ENCODE measurements at regions not wholly inside any gene's neighbourhood (a gene's known extent, or its start where the extent isn't known, plus 50 kb on each side); places are given as distances from the start of the nearest gene placed in this dataset.

DNA sequence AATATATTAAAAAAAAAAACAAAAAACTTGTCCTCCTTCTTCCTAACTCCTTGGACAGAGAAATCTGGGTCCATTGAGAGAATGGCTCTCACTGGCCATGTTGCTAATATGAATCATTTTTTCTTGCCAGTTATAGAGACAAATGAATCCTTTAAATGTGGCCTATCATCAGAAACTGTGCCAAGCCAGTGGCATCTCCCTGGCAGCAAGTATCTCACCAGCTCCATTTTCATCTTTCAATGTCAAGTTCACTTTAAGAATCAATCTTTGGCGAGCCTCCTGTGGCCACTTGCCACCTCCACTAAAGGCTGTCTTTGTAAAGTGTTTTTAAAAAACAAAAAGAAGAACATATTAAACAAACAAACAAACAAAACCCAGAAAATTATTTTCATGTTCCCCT lies 202.5 kb downstream of the TUSC7 start:
- DNase-seq, result no peak
- intact Hi-C loops (cut with DNase I), result no loop called here

DNA sequence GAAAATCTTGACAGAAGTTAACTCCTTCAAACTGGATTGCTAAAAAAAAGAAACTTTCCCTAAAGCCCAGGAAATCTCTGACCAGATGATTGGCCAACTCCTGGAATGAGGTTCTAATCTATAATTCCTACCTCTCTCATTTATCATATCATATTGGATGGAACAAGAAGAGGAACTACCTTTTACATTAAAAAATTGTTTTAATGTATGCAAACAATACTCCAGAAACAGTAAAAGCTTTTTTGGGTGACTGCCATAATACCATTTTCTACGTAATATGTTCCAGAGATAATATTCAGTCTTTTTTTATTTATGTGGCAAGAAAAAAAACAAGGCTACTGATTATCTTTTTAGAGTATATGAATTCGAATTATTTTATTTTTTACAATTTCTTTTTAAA lies 204.4 kb downstream of the TUSC7 start:
- no peak for DNase-seq
- intact Hi-C loops (cut with DNase I), result no loop called here

DNA sequence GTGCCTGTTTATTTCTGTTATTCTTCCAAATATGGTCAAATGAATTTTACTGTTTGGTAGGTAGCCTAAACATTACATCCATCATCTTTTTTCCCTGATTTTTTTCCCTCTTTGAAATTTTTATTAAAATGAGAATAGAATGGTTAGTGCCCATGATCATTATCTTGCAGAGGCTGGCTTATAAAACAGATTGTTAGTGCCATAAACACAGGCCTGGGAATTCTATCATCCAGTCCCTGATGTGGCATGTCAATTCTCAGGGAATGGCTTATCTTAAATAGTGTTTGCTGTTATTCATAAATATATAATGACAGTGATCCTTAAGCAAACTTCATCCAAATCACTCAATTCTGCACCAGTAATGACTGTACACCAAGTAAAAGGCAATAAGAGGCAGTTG lies 207.3 kb downstream of the TUSC7 start:
- DNase-seq, result no peak
- intact Hi-C loops (cut with DNase I), result no loop called here

DNA sequence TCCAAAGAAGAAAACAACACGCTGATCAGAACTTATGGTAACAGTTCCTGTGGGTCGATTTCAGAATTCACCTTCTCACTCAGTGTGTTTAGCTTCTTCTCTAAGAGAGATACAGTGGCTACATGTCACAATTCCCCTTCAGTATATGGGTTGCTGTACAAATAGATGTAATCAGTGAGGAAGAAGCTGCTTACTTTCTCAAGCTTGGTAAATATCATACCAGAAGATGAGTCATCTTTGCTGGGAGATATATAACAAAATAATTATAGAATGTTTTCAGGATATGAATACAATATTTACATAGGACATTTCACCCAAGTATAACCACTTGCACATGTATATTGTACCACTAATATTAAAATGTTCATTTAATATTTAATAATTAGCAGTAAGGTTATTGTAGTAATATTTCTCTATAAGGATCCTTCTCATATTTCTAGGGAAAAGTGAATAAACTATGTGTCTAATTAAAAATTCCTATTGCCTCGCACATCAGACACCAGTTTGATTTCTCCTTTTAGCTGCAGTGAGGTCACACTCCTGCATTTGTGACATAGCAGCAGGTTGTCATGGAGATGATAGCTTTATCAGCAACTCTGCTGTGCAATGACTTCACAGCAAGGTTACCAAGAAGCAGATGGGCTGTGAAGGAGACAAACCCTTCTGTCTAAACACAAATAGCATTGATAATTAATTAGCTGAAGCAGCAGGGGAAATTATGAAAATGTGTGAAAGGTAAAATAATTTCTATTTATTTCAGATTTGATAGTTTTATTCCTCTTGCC lies 211.4 kb downstream of the TUSC7 start:
- intact Hi-C loops (cut with DNase I), result no loop called here
- no peak for DNase-seq

DNA sequence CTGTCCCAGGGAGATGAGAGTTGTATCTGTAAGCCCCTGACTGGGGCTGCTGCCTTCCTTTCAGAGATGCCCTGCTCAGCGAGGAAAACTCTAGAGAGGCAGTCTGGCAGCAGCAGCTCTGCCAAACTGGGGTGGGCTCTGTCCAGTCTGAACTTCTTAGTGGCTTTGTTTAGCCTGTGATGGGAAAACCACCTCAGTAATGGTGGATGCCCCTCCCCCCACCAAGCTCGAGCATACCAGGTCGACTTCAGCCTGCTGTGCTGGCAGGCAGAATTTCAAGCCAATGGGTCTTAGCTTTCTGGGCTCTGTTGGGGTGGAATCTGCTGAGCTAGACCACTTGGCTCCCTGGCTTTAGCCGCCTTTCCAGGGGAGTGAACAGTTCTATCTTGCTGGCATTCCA lies 218.3 kb downstream of the TUSC7 start:
- intact Hi-C loops (cut with DNase I), result no loop called here
- DNase-seq, result no peak

DNA sequence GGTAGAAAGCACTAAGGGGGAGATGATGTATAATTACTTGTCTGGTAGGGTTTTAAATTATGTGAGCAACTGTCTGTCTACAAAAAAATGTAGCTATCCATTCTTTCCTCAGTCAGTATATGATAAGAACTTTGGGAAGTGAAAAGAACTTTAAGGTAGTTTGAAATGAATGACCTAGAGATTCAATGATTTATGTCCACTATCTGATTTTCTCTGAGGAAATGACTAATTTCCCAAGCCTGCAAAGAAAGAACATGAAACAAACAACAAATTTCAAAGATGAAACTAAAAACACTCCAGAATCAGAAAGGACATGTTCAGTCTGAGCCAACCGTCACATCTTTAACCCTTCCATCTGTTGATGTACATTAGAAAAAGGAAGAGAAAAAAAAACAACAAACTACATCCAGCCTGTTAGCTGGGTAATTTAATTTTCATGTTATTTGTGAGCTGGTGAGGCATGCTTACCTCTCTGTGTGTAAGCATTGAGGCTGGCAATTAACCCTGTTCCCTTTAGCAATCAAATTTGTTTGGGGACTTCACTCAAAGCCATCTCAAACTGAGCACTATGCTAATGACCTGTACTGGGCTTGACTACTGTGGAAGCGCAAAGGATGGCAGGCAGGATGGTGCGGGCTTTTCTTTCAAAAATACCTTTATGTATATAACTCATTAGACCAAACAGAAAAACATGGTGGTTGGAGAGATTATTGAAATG lies 220.1 kb downstream of the TUSC7 start:
- no peak for DNase-seq

DNA sequence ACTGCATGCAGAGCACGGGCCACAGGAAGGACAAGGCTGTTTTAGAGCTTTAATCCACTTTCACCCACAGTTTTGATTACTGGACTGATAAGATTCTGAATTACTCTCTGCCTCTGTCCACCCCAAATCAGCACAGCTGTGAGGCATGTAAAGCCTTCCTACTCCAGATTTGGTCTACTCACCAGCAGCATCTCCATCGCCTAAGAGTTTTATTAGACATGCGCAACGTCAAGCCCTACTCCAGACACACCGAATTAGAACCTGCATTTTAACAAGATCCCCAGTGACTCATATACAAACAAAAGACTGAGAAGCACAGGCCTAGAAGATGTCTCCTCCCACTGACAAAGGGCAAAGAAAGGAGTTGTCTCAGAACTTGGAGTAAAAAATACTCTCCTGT lies 221.2 kb downstream of the TUSC7 start:
- intact Hi-C loops (cut with DNase I), result no loop called here
- no peak for DNase-seq

More for the DNA sequence above, 220.1 kb downstream of the TUSC7 start:
- intact Hi-C loops (cut with DNase I), result no loop called here

DNA sequence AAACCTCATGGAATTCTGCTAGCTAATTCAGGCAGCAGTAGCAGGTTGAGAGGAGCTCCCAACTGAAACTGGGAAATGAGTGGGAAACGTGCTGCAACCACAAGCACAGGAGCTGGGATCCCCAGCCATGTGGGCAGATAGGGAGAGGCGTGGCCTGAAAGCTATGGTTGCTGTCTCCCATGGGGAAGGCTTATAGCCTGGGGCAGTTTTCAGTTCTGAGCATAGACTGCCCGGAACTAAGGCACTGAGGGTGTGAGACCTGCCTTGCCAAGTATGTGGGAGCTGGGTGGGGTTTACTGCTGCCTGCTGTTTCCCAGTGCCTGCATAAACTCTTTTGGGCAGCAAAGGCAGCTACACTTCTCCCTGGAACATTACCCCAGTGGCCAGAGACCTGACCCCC lies 229.5 kb downstream of the TUSC7 start:
- intact Hi-C loops (cut with DNase I), result no loop called here
- DNase-seq, result no peak

DNA sequence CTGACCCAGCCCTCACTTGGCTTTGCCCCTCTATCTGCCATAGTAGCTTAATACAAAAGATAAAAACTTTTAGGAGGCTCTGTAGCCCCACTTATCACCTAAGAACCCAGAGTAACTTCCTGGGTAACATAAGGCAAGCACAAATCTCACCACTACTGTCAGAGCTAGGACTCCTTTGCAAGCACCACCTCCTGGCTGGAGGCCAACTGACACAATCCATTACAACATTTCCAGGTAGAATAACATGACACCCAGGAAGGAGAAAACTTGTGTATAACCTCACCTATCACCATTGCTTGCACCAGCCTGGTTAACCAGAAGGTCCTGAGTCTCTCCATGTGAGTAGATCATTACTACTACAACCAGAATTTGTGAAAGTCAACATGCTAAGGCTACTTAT lies 230.0 kb downstream of the TUSC7 start:
- no peak for DNase-seq
- intact Hi-C loops (cut with DNase I), result no loop called here

DNA sequence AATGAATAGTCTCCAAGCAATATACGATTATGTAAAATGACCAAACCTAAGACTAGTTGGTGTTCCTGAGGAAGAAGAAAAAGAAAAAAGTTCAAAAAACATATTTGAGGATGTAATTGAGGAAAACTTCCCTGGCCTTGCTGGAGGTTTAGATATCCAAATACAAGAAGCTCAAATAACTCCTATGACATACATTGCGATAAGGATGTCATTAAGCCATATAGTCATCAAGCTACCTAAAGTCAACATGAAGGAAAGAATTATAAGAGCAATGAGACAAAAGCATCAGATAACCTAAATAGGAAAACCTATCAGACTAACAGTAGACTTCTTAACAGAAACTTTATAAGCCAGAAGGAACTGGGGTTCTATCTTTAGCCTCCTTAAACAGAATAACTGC lies 231.1 kb downstream of the TUSC7 start:
- DNase-seq, result no peak
- intact Hi-C loops (cut with DNase I), result no loop called here

DNA sequence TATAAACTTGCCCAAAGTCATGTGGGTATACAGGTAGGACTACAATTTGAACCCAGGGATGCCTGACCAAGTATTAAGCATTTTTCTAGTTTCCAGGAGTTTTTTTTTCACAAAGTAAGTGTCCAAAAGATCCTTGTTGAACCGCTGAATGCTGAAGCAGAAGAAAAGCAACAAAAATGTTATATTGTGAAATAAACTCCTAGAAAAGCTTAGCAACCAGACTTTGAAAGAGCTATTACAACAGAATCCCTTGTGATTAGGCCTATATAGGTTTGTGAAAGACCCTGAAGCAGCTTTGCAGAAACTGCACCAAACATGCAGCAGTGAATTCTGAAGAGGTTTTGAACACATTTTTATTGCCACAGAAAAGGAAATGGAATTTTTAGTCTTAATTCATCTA lies 236.8 kb downstream of the TUSC7 start:
- intact Hi-C loops (cut with DNase I), result no loop called here
- DNase-seq, result no peak

DNA sequence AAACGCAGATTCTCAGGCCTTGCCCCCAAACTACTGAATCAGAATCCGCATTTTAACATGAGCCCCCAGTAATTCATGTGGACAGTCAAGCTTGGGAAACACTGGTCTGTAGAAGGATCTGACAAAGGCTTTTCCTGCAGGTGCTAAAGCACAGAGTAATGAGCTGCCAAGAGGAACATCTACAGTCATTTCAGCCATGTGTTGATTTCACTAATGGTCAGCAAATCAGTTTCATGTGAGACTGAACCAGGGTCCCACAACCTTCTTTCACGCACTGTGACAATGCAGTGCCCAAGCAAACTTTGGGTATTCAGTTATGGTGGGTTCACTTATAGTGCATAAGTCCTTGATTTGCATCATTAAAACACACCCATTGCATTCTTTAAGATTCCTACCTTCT lies 237.6 kb downstream of the TUSC7 start:
- DNase-seq, result no peak
- intact Hi-C loops (cut with DNase I), result no loop called here

DNA sequence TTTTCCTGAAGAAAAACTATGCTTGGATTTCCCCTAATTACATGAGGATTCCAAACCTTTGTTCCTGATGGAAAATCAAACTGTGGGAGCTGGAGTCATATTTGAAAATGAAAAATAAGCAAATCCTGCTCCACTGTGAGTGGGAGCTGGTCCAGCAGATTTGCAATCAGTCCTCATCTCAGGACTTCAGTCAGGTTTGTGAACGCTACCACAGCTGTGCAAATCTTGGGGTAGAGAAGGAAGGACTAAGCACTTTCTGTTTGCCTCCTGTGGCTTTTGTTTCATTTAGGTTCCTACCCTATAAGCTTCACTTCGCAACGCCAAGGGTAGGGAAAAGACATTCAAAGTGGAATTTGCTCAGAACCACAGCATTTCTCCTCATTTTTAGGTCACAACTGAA lies 238.2 kb downstream of the TUSC7 start:
- no peak for DNase-seq
- intact Hi-C loops (cut with DNase I), result no loop called here

DNA sequence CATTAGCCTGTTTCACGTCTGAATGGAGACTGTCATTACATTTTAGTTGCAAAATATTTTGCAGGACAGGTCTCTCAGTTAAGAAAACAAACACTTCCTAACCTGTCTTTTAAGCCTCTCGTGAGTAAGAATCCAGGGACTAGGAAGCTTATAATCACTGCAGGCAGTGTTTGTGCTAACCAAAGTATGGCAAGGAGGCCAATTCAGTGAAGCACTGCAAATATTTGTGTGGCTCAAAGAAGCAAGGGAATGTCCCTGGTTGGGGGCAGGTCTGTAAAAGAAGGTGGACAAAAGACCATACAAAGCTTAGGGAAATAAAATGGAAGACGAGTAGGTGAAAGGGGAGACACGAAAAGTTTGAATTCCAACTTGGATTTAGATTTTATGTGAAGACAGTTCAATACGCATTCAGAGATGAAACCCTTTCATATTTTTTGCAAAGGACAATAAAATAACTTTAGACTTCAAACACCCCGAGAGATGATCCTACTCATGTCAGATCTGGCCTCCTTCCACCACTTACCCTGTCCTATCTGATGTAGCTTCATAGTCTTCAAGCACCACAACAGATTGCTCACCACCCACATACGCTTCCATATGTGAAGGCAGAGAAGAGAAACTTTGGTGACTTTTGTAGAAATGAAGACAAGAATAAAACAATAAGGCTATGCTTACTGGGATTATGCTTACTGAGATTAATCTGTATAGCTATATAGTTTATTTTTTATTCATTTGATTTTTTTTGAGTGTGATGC lies 240.9 kb downstream of the TUSC7 start:
- intact Hi-C loops (cut with DNase I), result no loop called here
- DNase-seq, result no peak

DNA sequence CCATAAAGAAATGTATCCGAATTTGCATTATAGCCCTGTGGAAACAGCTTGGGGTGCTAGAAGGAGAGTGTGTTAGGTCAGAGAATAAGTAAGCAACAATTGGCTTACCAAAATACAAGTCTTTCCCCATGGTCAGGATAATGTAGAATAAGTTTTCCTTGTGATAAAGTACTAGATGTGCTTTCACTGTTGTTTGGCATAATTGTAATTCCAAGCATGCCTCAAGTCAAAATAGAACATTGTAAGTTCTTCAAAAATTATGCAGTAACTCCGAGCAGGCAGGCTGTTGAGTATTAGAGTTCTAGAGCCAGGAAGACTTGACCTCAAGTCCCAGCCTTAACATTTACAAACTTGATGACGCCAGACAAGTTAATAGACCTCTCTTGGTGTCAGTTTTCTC lies 242.0 kb downstream of the TUSC7 start:
- DNase-seq, result no peak
- intact Hi-C loops (cut with DNase I), result no loop called here

DNA sequence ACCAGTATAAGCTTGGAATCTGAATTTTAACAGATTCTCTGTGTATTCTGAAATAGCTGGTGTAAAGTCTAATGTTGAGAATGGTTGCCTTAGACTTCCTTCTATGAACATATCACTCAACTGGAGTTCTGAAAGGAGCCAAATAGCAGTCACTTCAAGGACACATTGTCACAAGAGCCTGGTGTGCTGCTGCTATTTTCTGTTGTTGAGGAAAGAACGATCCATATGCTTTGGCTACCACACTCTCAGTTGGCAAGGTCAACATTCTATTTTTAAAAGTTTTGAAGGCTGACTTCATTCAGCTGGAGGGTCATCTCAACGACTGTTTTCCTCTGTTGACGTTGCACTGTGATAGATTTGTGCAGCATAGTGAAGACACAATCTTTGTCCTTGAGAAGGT lies 248.7 kb downstream of the TUSC7 start:
- intact Hi-C loops (cut with DNase I), result no loop called here
- no peak for DNase-seq

DNA sequence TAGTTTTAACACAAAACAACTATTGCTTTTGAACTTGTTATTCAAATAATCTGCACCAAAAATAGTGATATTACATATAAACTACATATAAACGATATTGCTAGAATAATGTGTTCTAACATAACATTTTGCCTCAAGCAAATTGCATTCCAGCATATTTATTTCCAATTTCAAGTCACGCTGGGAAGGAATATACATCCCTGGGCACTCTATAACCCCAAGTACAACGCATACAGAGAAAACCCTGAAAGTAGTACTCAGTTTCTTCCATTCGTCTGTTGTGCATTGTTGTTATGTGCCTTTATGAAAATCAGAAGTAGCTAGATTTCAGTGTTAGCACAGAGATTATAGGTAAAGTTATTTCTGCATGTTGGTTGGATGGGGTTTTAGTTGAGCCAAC lies 251.5 kb downstream of the TUSC7 start:
- no peak for DNase-seq
- intact Hi-C loops (cut with DNase I), result no loop called here

DNA sequence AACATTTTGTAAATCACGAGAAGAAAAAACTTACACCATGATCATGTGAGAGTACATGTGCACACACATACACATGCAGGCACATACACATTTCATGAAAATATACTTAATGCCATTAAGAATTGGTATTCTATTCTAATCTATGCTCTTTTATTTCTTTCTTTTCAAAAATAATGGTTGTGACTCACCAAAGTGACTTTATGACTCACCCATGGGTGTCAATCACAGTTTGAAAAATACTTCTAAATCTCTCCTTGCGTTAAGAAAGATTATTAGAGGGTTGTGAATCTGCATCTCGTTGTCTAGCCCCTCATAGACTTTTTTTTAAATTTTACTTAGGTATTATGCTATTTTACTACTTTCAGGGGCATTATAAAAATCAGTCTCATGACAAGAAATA lies 254.2 kb downstream of the TUSC7 start:
- DNase-seq, result peak in 1 of 42 donors; percentile 8
- intact Hi-C loops (cut with DNase I), result no loop called here

DNA sequence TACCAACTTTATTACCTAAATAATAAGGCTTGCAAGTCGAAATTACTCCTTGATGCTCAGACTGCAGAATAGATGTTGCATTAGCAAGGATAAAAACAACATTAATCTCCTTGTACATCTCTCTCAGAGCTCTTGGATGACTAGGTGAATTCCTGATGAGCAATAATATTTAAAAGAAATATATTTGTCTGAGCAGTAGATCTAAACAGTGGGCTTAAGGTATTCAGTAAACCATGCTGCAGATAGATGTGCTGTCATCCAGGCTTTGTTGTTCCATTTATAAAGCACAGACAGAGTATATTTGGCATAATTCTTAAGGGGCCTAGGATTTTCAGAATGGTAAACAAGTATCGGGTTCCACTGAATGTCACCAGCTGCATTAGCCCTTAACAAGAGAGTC lies 257.1 kb downstream of the TUSC7 start:
- intact Hi-C loops (cut with DNase I), result no loop called here
- no peak for DNase-seq

DNA sequence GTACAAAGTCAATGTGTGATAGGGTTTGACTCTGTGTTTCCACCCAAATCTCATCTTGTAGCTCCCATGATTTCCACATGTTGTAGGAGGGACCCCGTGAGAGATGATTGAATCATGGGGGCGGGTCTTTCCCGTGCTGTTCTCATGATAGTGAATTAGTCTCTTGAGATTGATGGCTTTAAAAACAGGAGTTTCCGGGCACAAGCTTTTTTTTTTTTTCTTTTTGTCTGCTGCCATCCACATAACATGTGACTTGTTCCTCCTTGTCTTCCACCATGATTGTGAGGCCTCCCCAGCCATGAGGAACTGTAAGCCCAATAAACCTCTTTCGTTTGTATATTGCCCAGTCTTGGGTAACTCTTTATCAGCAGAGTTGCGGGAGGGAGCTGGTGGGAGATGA lies 259.6 kb downstream of the TUSC7 start:
- intact Hi-C loops (cut with DNase I), result no loop called here
- DNase-seq, result no peak
